NCI-H1092 (cell line): ENCODE measurements at regions not wholly inside any gene's neighbourhood (a gene's known extent, or its start where the extent isn't known, plus 50 kb on each side); places are given as distances from the start of the nearest gene placed in this dataset.

ENCODE experiments used
- DNase-seq: peaks from one replicate; lab custom pipeline; 2025; lab: John Stamatoyannopoulos, UW

GRCh38 chr6:166751051-166751595 lies 124.1 kb upstream of the RPS6KA2 start:
- no peak for DNase-seq

- DNase-seq, result no peak
These were observed 123.2 kb upstream of the RPS6KA2 start for GRCh38 chr6:166750108-166750793.

- DNase-seq, result no peak
These were observed 122.6 kb upstream of the RPS6KA2 start for GRCh38 chr6:166749666-166750065.

- no peak for DNase-seq
These were observed 120.9 kb upstream of the RPS6KA2 start for GRCh38 chr6:166747644-166748595.

GRCh38 chr6:166745801-166746668 lies 119.0 kb upstream of the RPS6KA2 start:
- no peak for DNase-seq

- no peak for DNase-seq
These were observed 117.4 kb upstream of the RPS6KA2 start for GRCh38 chr6:166744223-166745134.

- DNase-seq, result no peak
These were observed 116.6 kb upstream of the RPS6KA2 start for GRCh38 chr6:166743406-166744222.

- no peak for DNase-seq
These were observed 115.9 kb upstream of the RPS6KA2 start for GRCh38 chr6:166742981-166743380.

- no peak for DNase-seq
These were observed 112.9 kb upstream of the RPS6KA2 start for GRCh38 chr6:166739976-166740318.

GRCh38 chr6:166739117-166739975 lies 112.3 kb upstream of the RPS6KA2 start:
- no peak for DNase-seq

- DNase-seq, result no peak
These were observed 111.5 kb upstream of the RPS6KA2 start for GRCh38 chr6:166738386-166739116.

- DNase-seq, result no peak
These were observed 110.2 kb upstream of the RPS6KA2 start for GRCh38 chr6:166737261-166737660.

GRCh38 chr6:166736634-166737033 lies 109.6 kb upstream of the RPS6KA2 start:
- no peak for DNase-seq

- no peak for DNase-seq
These were observed 106.8 kb upstream of the RPS6KA2 start for GRCh38 chr6:166733900-166734299.

- DNase-seq, result no peak
These were observed 102.6 kb upstream of the RPS6KA2 start for GRCh38 chr6:166729658-166730057.

- no peak for DNase-seq
These were observed 102.0 kb upstream of the RPS6KA2 start for GRCh38 chr6:166728884-166729530.

GRCh38 chr6:166726201-166726600 lies 99.2 kb upstream of the RPS6KA2 start:
- no peak for DNase-seq

GRCh38 chr6:166725571-166725970 lies 98.5 kb upstream of the RPS6KA2 start:
- no peak for DNase-seq
